SK-N-SH (cell line): ENCODE measurements at regions not wholly inside any gene's neighbourhood (a gene's known extent, or its start where the extent isn't known, plus 50 kb on each side); places are given as distances from the start of the nearest gene placed in this dataset.

Source experiments
- CTCF ChIA-PET: fragments of 300-600, 350-600 bp; formaldehyde crosslinking; extraction: SDS; loops from one replicate; lab custom pipeline; 2021; lab: Yijun Ruan, JAX
- POLR2A ChIA-PET: fragments of 350-600 bp; sonication (Branson Sonifier 250); formaldehyde crosslinking; extraction: SDS; loops from one replicate; lab custom pipeline; 2020; ENCODE audit warnings: antibody characterized with exemption, inconsistent platforms; lab: Yijun Ruan, JAX
- DNase-seq: peaks from one replicate; pipeline ENCODE4 v3.0.0; 2012
- H2AFZ ChIP-seq: fragments of 200-600 bp; sonication (generic); 2 replicates; pipeline ENCODE4 v1.8.1; 2016; ENCODE audit warnings: antibody characterized with exemption, mild to moderate bottlenecking, low read depth
- H3F3A ChIP-seq: fragments of 200-600 bp; sonication (generic); replicated peaks from 2 replicates; pipeline ENCODE3; 2016; ENCODE audit warnings: antibody characterized with exemption, mild to moderate bottlenecking; ENCODE audit not compliant: insufficient read depth
- H3K27ac ChIP-seq, 2 experiments: fragments of 200-500 bp in 1 of 2; fragments of 200-600 bp in 1 of 2; sonication (Bioruptor generic) in 1 of 2; sonication (generic), shearing (Covaris generic) in 1 of 2; 2 replicates each; pipeline versions ENCODE4 v1.5.1 to v1.6.1; 2014 to 2016; ENCODE audit warnings: low read depth in 2 of 2, inconsistent platforms in 1 of 2, low read length in 1 of 2, mild to moderate bottlenecking in 1 of 2, mixed read lengths in 1 of 2
- H3K27me3 ChIP-seq: fragments of 200-600 bp; sonication (generic), shearing (Covaris generic); 2 replicates; pipeline ENCODE4 v1.6.1; 2016; ENCODE audit warnings: mixed run types; ENCODE audit not compliant: insufficient read depth
- H3K36me3 ChIP-seq, 2 experiments: fragments of 200-500 bp in 1 of 2; fragments of 200-600 bp in 1 of 2; sonication (Bioruptor generic) in 1 of 2; sonication (generic) in 1 of 2; replicated peaks in 1 of 2; 2 replicates each; pipeline versions ENCODE3 to v1.5.1; 2014 to 2016; ENCODE audit warnings: low read length in 1 of 2, mild to moderate bottlenecking in 1 of 2; ENCODE audit not compliant: insufficient read depth in 2 of 2, control insufficient read depth in 1 of 2
- H3K4me1 ChIP-seq, 2 experiments: fragments of 200-500 bp in 1 of 2; fragments of 200-600 bp in 1 of 2; sonication (Bioruptor generic) in 1 of 2; sonication (generic), shearing (Covaris generic) in 1 of 2; 2 replicates each; pipeline versions ENCODE4 v1.5.1 to v1.6.1; 2014 to 2016; ENCODE audit warnings: low read depth in 1 of 2, low read length in 1 of 2, mixed run types in 1 of 2; ENCODE audit not compliant: insufficient read depth in 2 of 2, control insufficient read depth in 1 of 2
- H3K4me2 ChIP-seq: fragments of 200-600 bp; sonication (generic), shearing (Covaris generic); 2 replicates; pipeline ENCODE4 v1.6.1; 2017; ENCODE audit warnings: mixed run types
- H3K4me3 ChIP-seq, 2 experiments: fragments of 200-500 bp in 1 of 2; fragments of 200-600 bp in 1 of 2; sonication (Bioruptor generic) in 1 of 2; sonication (generic), shearing (Covaris generic) in 1 of 2; 2 replicates each; pipeline versions ENCODE4 v1.5.1 to v1.8.1; 2014 to 2016; ENCODE audit warnings: low read depth in 2 of 2, inconsistent platforms in 1 of 2, low read length in 1 of 2, mild to moderate bottlenecking in 1 of 2, mixed read lengths in 1 of 2, moderate library complexity in 1 of 2
- H3K79me2 ChIP-seq: fragments of 200-600 bp; sonication (generic); 2 replicates; pipeline ENCODE4 v1.8.1; 2017; ENCODE audit warnings: mild to moderate bottlenecking; ENCODE audit not compliant: insufficient read depth
- H3K9ac ChIP-seq: fragments of 200-600 bp; sonication (generic); 2 replicates; pipeline ENCODE4 v1.6.1; 2017; ENCODE audit warnings: mixed run types
- H3K9me2 ChIP-seq: fragments of 200-600 bp; sonication (generic); 2 replicates; pipeline ENCODE4 v1.6.1; 2017; ENCODE audit warnings: mixed run types
- H3K9me3 ChIP-seq: fragments of 200-600 bp; sonication (generic); 2 replicates; pipeline ENCODE4 v1.6.1; 2017; ENCODE audit warnings: mixed run types, mild to moderate bottlenecking, moderate library complexity
- H4K20me1 ChIP-seq: fragments of 200-600 bp; sonication (generic); 2 replicates; pipeline ENCODE4 v1.6.1; 2017; ENCODE audit warnings: mild to moderate bottlenecking, mixed run types; ENCODE audit not compliant: insufficient read depth
- CHD2 ChIP-seq: fragments of 150-350 bp; IDR thresholded peaks from 2 replicates; pipeline ENCODE4 v1.6.1; 2018; ENCODE audit warnings: low read length; ENCODE audit not compliant: partially characterized antibody
- EP300 ChIP-seq, 2 experiments: IDR thresholded peaks; 2 replicates each; pipeline versions ENCODE4 v1.4.0 to v1.6.1; 2012; ENCODE audit warnings: borderline replicate concordance in 1 of 2, low read depth in 1 of 2, low read length in 1 of 2
- EZH2phosphoT487 ChIP-seq: fragments of 200-600 bp; sonication (generic); IDR thresholded peaks from 2 replicates; pipeline ENCODE4 v1.6.1; 2017; ENCODE audit warnings: low read depth, mixed run types, mild to moderate bottlenecking, antibody characterized with exemption, moderate library complexity, borderline replicate concordance
- FOXM1 ChIP-seq: IDR thresholded peaks from 2 replicates; pipeline ENCODE4 v1.4.0; 2012; ENCODE audit warnings: low read depth, mild to moderate bottlenecking
- GABPA ChIP-seq: IDR thresholded peaks from 2 replicates; pipeline ENCODE4 v1.4.0; 2012; ENCODE audit warnings: low read depth, mild to moderate bottlenecking
- GATA2 ChIP-seq: sonication (generic); formaldehyde crosslinking; IDR thresholded peaks from 2 replicates; pipeline ENCODE4 v1.5.0; 2020; ENCODE audit warnings: mild to moderate bottlenecking, missing genetic modification reagents
- JUND ChIP-seq: IDR thresholded peaks from 2 replicates; pipeline ENCODE4 v1.4.0; 2012
- MAX ChIP-seq: IDR thresholded peaks from 2 replicates; pipeline ENCODE4 v1.4.0; 2012; ENCODE audit warnings: low read depth
- MEF2A ChIP-seq: IDR thresholded peaks from 2 replicates; pipeline ENCODE4 v1.4.0; 2012; ENCODE audit warnings: low read depth, borderline replicate concordance
- MXI1 ChIP-seq: IDR thresholded peaks from 2 replicates; pipeline ENCODE4 v1.6.1; 2012; ENCODE audit warnings: mild to moderate bottlenecking, low read depth, low read length, improper control_type of control experiment
- RFX5 ChIP-seq: IDR thresholded peaks from 2 replicates; pipeline ENCODE4 v1.6.1; 2012; ENCODE audit warnings: mild to moderate bottlenecking, improper control_type of control experiment, low read length
- RXRA ChIP-seq: IDR thresholded peaks from 2 replicates; pipeline ENCODE4 v1.4.0; 2012; ENCODE audit warnings: low read depth, mild to moderate bottlenecking, borderline replicate concordance
- SIN3A ChIP-seq: IDR thresholded peaks from 2 replicates; pipeline ENCODE4 v1.6.1; 2012; ENCODE audit warnings: low read depth, mild to moderate bottlenecking, low read length, moderate library complexity, borderline replicate concordance
- SMC3 ChIP-seq: IDR thresholded peaks from 2 replicates; pipeline ENCODE4 v1.6.1; 2012; ENCODE audit warnings: low read depth, low read length, improper control_type of control experiment
- ZBTB33 ChIP-seq: IDR thresholded peaks from 2 replicates; pipeline ENCODE4 v1.4.0; 2012; ENCODE audit warnings: low read depth, borderline replicate concordance
- WGBS: methylation state at CpG from one replicate; pipeline ENCODE4 v1.1.6; 2017; ENCODE audit warnings: low lambda C conversion rate; 5-methylcytosine and 5-hydroxymethylcytosine counted together
- TF ChIP-seq, protein P1 (sequence below): fragments of 150-350 bp; IDR thresholded peaks from 2 replicates; pipeline ENCODE4 v1.6.1; 2016; ENCODE audit warnings: mild to moderate bottlenecking, low read depth, low read length
- TF ChIP-seq, protein P2 (sequence below): fragments of 200-600 bp; sonication (generic); IDR thresholded peaks from 2 replicates; pipeline ENCODE4 v1.6.1; 2017; ENCODE audit warnings: antibody characterized with exemption, mild to moderate bottlenecking, moderate library complexity

DNA sequence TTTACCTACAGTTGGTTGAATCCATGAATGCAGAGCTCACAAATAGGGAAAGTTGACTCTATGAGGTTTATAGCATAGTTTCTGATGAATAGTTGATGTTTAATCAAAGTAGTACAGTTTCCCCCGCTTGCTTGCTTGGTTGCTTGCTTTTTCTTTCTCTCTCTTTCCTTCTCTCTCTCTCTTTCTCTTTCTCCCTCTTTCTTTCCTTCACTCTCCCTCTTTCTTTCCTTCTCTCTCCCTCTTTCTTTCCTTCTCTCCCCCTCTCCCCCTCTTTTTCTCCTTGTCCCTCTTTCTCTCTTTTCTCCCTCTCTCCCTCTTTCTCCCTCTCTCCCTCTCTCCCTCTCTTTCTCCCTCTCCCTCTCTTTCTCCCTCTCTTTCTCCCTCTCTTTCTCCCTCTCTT, 999.9 kb upstream of the CELF4 start:
- ChIA-PET CTCF (interaction anchor here (0.6 kb wide), 1 partner anchor 764 kb away, joined by 3 read pairs; no protein-coding TSS in a partner anchor), POLR2A (no interaction called here)
- Histone ChIP-seq H3K4me2 (no peak overlapping the region), H3K9me3 (peaks cover 5% of the 10 kb centered on the region; the same call in 1 of the 2 replicates), H3K4me3 (no peak overlapping the region), H3K27me3 (no peaks in the 10 kb centered on the region), H3K9ac (no peak overlapping the region), H3K4me1 (no peaks in the 10 kb centered on the region), H3K36me3 (no peaks in the 10 kb centered on the region), H3K9me2 (no peaks in the 10 kb centered on the region), H2AFZ (no peak overlapping the region), H3K27ac (no peak overlapping the region), H3F3A (no peaks in the 10 kb centered on the region), H4K20me1 (no peaks in the 10 kb centered on the region), H3K79me2 (no peaks in the 10 kb centered on the region)
- DNase-seq, result no peak
- TF ChIP-seq, protein P1, sequence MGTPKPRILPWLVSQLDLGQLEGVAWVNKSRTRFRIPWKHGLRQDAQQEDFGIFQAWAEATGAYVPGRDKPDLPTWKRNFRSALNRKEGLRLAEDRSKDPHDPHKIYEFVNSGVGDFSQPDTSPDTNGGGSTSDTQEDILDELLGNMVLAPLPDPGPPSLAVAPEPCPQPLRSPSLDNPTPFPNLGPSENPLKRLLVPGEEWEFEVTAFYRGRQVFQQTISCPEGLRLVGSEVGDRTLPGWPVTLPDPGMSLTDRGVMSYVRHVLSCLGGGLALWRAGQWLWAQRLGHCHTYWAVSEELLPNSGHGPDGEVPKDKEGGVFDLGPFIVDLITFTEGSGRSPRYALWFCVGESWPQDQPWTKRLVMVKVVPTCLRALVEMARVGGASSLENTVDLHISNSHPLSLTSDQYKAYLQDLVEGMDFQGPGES, result no peak
- TF ChIP-seq FOXM1, result no peak
- no peak for TF ChIP-seq RXRA
- TF ChIP-seq JUND, result no peak
- no peak for TF ChIP-seq SIN3A
- no peak for TF ChIP-seq ZBTB33
- TF ChIP-seq GABPA, result no peak
- TF ChIP-seq GATA2 (CRISPR knock-in tag), result no peak
- TF ChIP-seq SMC3, result no peak
- no peak for TF ChIP-seq MXI1
- TF ChIP-seq EZH2phosphoT487, result no peak
- TF ChIP-seq, protein P2, sequence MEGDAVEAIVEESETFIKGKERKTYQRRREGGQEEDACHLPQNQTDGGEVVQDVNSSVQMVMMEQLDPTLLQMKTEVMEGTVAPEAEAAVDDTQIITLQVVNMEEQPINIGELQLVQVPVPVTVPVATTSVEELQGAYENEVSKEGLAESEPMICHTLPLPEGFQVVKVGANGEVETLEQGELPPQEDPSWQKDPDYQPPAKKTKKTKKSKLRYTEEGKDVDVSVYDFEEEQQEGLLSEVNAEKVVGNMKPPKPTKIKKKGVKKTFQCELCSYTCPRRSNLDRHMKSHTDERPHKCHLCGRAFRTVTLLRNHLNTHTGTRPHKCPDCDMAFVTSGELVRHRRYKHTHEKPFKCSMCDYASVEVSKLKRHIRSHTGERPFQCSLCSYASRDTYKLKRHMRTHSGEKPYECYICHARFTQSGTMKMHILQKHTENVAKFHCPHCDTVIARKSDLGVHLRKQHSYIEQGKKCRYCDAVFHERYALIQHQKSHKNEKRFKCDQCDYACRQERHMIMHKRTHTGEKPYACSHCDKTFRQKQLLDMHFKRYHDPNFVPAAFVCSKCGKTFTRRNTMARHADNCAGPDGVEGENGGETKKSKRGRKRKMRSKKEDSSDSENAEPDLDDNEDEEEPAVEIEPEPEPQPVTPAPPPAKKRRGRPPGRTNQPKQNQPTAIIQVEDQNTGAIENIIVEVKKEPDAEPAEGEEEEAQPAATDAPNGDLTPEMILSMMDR, result no peak
- WGBS, result 17% methylated on average over 1 of the region's 1 CpG

DNA sequence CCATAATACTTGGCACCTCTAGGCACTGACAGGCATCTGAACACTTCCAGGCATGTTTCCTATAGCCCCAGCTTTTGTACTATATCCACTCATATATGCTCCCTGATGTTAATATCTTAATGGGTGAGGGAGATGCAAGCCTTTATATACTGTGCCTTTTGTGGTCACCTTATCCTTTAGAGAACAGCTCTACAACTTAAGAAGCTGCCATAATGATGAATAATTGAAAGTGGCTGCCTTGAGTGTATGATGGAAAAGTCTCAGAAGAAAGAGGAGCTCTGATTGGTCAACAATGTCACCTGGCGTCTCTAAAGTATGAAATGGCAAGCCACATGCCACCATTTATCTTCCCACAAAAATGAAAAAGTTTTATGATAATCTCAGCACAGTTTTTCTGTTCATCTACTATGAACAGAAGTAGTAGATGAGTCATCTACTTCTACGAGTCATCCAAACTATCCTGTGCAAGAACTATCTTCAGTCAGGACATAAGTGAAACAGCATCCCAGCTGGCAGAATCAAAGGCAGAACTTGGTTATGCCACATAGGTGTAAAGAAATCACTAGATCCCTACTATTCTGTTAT, 997.9 kb upstream of the CELF4 start:
- no peaks in the 10 kb centered on the region for H3K4me1 ChIP-seq
- H4K20me1 ChIP-seq, result no peaks in the 10 kb centered on the region
- no peaks in the 10 kb centered on the region for H3F3A ChIP-seq
- 29% methylated on average over 2 of the region's 2 CpGs for WGBS
- H3K36me3 ChIP-seq, result no peaks in the 10 kb centered on the region
- H3K27me3 ChIP-seq, result no peaks in the 10 kb centered on the region
- no peak overlapping the region for H3K4me2 ChIP-seq
- CTCF ChIA-PET, result no interaction called here
- H3K9me2 ChIP-seq, result no peaks in the 10 kb centered on the region
- no peak overlapping the region for H3K9ac ChIP-seq
- peaks cover 7% of the 10 kb centered on the region; the same call in 1 of the 2 replicates for H3K9me3 ChIP-seq
- no peaks in the 10 kb centered on the region for H3K79me2 ChIP-seq
- H3K27ac ChIP-seq, result no peak overlapping the region
- POLR2A ChIA-PET, result no interaction called here
- H2AFZ ChIP-seq, result no peak overlapping the region
- no peak for DNase-seq
- no peak overlapping the region for H3K4me3 ChIP-seq
- TF ChIP-seq MAX (no peak), SIN3A (no peak), MEF2A (no peak), EP300 (IDR thresholded peaks at IDR 0.05; ENCODE audit: borderline replicate concordance in 1 of 2, low read depth in 1 of 2, low read length in 1 of 2) (no peak), CHD2 (no peak), RFX5 (no peak), FOXM1 (no peak)
- TF ChIP-seq, all 33 proteins: peak for 0
